Breast epithelium (tissue), 4 donors: ENCODE measurements at regions not wholly inside any gene's neighbourhood (a gene's known extent, or its start where the extent isn't known, plus 50 kb on each side); places are given as distances from the start of the nearest gene placed in this dataset.
"Not testable (repeated sequence)": the region's sequence is repeated elsewhere in the genome, so short reads cannot be mapped to it uniquely, and the experiment has no call there.

Experiments
- DNase-seq, 2 donors: peaks; one replicate each; pipeline ENCODE4 v3.0.0-alpha.2; 2019; ENCODE audit warnings: low spot score in 2 of 2
- H3K27ac ChIP-seq, 2 donors: fragments of 200-600 bp; sonication (generic) in 1 of 2; one replicate each; pipeline ENCODE4 v1.5.1; 2016 to 2019; ENCODE audit warnings: mild to moderate bottlenecking in 1 of 2
- H3K27me3 ChIP-seq, 2 donors: fragments of 200-600 bp; sonication (generic) in 1 of 2; one replicate each; pipeline versions ENCODE4 v1.5.1 to v1.6.0; 2017 to 2019; ENCODE audit warnings: control low read depth in 1 of 2, mild to moderate bottlenecking in 1 of 2
- H3K36me3 ChIP-seq: fragments of 200-600 bp; one replicate; pipeline ENCODE4 v1.5.1; 2019
- H3K4me1 ChIP-seq, 2 donors: fragments of 200-600 bp; sonication (generic); one replicate each; pipeline ENCODE4 v1.5.1; 2016 to 2019; ENCODE audit warnings: control low read depth in 1 of 2
- H3K4me3 ChIP-seq, 3 donors: fragments of 200-600 bp; sonication (generic); 1 replicate in 2 of 3; 2 replicates in 1 of 3; pipeline ENCODE4 v1.5.1; 2016 to 2019; ENCODE audit warnings: mild to moderate bottlenecking in 3 of 3, moderate library complexity in 2 of 3
- H3K9me3 ChIP-seq, 2 donors: fragments of 200-600 bp; sonication (generic) in 1 of 2; one replicate each; pipeline ENCODE4 v1.5.1; 2016 to 2019; ENCODE audit warnings: control low read depth in 1 of 2
- POLR2A ChIP-seq: fragments of 450-650 bp; IDR thresholded peaks from one replicate; pipeline ENCODE4 v1.6.1; 2016; ENCODE audit warnings: antibody characterized with exemption, mild to moderate bottlenecking, moderate library complexity
- POLR2AphosphoS5 ChIP-seq, 3 donors: sonication (generic); formaldehyde crosslinking; IDR thresholded peaks; one replicate each; pipeline ENCODE4 v1.6.1; 2017; ENCODE audit warnings: antibody characterized with exemption in 3 of 3
- intact Hi-C: fragments of 100-400 bp; cut with DNase I; formaldehyde crosslinking; loops from one replicate; pipeline ENCODE4 v1.15.1; 2023; ENCODE audit warnings: low total_unique reads
- TF ChIP-seq, protein P1 (sequence below), 3 donors: fragments of 450-650 bp; IDR thresholded peaks; one replicate each; pipeline ENCODE4 v1.5.1; 2016 to 2017; ENCODE audit warnings: antibody characterized with exemption in 3 of 3, mild to moderate bottlenecking in 3 of 3, moderate library complexity in 3 of 3

DNA sequence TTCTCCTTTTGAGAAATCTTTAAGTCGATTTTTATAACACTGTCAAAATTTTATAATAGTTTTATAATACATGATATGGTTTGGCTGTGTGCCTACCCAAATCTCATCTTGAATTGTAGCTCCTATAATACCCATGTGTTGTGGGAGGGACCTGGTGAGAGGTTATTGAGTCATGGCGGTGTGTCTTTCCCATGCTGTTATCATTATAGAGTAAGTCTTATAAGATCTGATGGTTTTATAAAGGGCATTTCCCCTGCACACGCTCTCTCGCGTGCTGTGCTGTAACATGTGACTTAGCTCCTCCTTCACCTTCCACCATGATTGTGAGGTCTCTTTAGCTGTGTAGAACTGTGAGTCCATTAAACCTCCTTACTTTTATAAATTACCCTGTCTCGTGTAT is 364.0 kb upstream of the SPANXN4 start:
- DNase-seq, result no peak
- H3K9me3 ChIP-seq, result no peaks in the 10 kb centered on the region
- no peaks in the 10 kb centered on the region for H3K27me3 ChIP-seq
- intact Hi-C loops, result no loop called here
- H3K4me3 ChIP-seq, result no peak overlapping the region
- no peaks in the 10 kb centered on the region for H3K36me3 ChIP-seq
- no peaks in the 10 kb centered on the region for H3K4me1 ChIP-seq
- no peak overlapping the region for H3K27ac ChIP-seq
- TF ChIP-seq POLR2AphosphoS5 (IDR thresholded peaks at IDR 0.05), result no peak
- TF ChIP-seq POLR2A, result no peak
- TF ChIP-seq, protein P1, sequence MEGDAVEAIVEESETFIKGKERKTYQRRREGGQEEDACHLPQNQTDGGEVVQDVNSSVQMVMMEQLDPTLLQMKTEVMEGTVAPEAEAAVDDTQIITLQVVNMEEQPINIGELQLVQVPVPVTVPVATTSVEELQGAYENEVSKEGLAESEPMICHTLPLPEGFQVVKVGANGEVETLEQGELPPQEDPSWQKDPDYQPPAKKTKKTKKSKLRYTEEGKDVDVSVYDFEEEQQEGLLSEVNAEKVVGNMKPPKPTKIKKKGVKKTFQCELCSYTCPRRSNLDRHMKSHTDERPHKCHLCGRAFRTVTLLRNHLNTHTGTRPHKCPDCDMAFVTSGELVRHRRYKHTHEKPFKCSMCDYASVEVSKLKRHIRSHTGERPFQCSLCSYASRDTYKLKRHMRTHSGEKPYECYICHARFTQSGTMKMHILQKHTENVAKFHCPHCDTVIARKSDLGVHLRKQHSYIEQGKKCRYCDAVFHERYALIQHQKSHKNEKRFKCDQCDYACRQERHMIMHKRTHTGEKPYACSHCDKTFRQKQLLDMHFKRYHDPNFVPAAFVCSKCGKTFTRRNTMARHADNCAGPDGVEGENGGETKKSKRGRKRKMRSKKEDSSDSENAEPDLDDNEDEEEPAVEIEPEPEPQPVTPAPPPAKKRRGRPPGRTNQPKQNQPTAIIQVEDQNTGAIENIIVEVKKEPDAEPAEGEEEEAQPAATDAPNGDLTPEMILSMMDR (IDR thresholded peaks at IDR 0.05), result no peak

DNA sequence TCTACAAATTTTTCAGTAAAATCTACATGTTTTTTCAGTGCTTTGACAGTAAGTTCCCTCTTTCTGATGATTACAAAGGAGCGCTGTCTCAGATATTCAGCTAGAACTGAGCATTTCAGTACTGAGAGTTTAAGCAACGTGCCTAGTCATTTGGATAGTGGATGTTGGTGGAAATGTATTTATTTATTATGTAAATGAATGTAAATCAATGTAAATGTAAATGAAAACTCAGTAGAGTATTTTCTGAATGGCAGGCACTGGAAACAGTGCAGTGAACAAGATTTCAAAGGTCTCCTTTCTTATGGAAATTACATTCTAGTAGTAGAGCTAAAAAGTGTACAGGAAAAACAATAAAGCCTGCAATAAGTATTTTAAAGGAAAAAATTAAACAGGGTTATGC is 370.2 kb upstream of the SPANXN4 start:
- no peaks in the 10 kb centered on the region for H3K36me3 ChIP-seq
- H3K4me3 ChIP-seq, result no peak overlapping the region
- H3K27ac ChIP-seq, result no peak overlapping the region
- no peaks in the 10 kb centered on the region for H3K27me3 ChIP-seq
- TF ChIP-seq POLR2A (no peak), POLR2AphosphoS5 (IDR thresholded peaks at IDR 0.05) (no peak)
- TF ChIP-seq, protein P1 (IDR thresholded peaks at IDR 0.05), result no peak
- H3K9me3 ChIP-seq, result no peaks in the 10 kb centered on the region
- no peaks in the 10 kb centered on the region for H3K4me1 ChIP-seq
- intact Hi-C loops, result no loop called here
- DNase-seq, result no peak

DNA sequence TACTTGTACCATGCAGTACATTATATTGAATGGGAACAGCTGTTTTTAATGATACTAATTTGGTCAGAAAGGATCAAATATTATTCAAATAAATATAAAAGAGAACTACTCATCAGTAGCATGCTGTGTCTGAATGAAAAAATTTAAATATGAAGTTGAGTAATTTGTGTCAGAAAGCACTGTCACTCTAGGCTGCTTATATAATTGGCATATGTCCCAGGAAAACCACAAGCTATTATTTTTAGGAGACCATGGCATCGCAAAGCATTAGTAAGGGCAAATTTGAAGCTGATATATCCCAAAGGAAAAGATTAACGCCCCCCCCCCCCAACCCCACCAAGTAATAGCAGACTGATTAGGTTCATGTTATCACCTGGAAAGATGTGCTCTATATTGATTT is 388.5 kb upstream of the SPANXN4 start:
- no peak overlapping the region for H3K27ac ChIP-seq
- H3K4me1 ChIP-seq, result no peaks in the 10 kb centered on the region
- H3K36me3 ChIP-seq, result no peaks in the 10 kb centered on the region
- H3K4me3 ChIP-seq, result no peak overlapping the region
- H3K9me3 ChIP-seq, result no peaks in the 10 kb centered on the region
- TF ChIP-seq POLR2A, result no peak
- no peak for TF ChIP-seq POLR2AphosphoS5 (IDR thresholded peaks at IDR 0.05)
- TF ChIP-seq, protein P1 (IDR thresholded peaks at IDR 0.05), result no peak
- no peak for DNase-seq
- H3K27me3 ChIP-seq, result peaks cover 0 to 12% of the 10 kb centered on the region in 2 donors
- intact Hi-C loops, result no loop called here

DNA sequence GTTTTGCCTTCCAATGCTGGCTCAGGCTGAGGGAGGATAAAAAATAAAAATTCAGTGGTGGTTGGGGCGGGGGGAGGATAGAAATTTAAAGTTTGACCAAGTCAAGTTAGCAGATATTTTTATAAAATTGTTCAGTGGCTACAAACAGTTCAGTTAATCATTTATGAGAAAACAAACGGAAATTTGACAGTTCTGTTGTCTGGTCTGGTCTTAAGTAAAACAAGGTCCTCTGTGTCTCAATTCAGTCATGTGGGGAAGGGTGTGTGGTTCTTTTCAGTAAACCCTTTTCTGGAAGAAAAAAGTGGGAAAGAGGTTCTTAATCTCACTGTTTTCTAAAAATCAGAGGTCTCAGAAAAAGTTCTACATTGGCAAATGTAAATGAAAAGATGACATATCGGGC is 409.1 kb upstream of the SPANXN4 start:
- Histone ChIP-seq H3K36me3 (no peaks in the 10 kb centered on the region), H3K4me1 (no peaks in the 10 kb centered on the region), H3K27me3 (peaks cover 0 to 10% of the 10 kb centered on the region in 2 donors), H3K27ac (no peak overlapping the region), H3K4me3 (no peak overlapping the region), H3K9me3 (no peaks in the 10 kb centered on the region)
- TF ChIP-seq POLR2AphosphoS5 (IDR thresholded peaks at IDR 0.05) (no peak), POLR2A (no peak)
- TF ChIP-seq, protein P1 (IDR thresholded peaks at IDR 0.05), result no peak
- no peak for DNase-seq
- intact Hi-C loops, result no loop called here

DNA sequence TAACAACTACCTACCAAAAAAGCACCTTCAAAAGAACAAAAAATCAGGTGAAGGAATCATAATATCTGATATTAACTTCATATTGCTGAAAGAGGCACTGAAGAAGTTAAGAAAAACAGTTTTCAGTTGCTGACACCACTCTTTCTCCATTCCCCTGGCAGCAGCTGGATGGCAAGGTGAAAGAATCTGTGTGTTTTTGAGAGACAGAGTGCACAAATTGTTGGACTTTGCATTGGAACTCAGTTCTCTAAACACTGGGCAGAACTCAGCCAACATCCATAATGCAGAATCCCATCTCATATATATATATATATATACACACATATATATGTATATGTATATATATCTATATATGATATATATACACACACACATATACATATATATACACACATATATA is 408.3 kb upstream of the MAGEC2 start:
- Histone ChIP-seq H3K36me3 (no peaks in the 10 kb centered on the region), H3K4me1 (no peaks in the 10 kb centered on the region), H3K27me3 (peaks cover 0 to 10% of the 10 kb centered on the region in 2 donors), H3K4me3 (no peak overlapping the region), H3K9me3 (no peaks in the 10 kb centered on the region), H3K27ac (no peak overlapping the region)
- no peak for DNase-seq
- TF ChIP-seq POLR2A (no peak), POLR2AphosphoS5 (IDR thresholded peaks at IDR 0.05) (no peak)
- TF ChIP-seq, protein P1 (IDR thresholded peaks at IDR 0.05), result no peak
- intact Hi-C loops, result no loop called here

DNA sequence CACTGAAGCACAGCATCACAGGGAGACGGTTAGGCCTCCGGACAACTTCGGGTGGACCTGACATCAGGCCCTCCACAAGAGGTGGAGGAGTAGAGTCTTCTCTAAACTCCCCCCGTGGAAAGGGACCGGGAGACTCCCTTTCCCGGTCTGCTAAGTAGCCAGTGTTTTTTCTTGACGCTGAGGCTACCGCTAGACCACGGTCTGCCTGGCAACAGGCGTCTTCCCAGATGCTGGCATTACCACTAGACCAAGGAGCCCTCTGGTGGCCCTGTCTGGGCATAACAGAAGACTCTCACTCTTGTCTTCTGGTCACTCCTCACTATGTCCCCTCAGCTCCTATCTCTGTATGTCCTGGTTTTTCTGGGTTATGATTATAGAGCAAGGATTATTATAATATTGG is 401.5 kb upstream of the MAGEC2 start:
- H3K9me3 ChIP-seq, H3K27me3 ChIP-seq, intact Hi-C loops, H3K36me3 ChIP-seq, DNase-seq, H3K27ac ChIP-seq, H3K4me3 ChIP-seq, H3K4me1 ChIP-seq: not testable (repeated sequence)
